GM10266 (cell line): ENCODE measurements at regions not wholly inside any gene's neighbourhood (a gene's known extent, or its start where the extent isn't known, plus 50 kb on each side); places are given as distances from the start of the nearest gene placed in this dataset.

Experiments
- DNase-seq: peaks from one replicate; pipeline ENCODE4 v3.0.0; 2012; ENCODE audit errors: extremely low spot score
- TF ChIP-seq, protein P1 (sequence below): IDR thresholded peaks from 2 replicates; pipeline ENCODE4 v1.5.1; 2012; ENCODE audit warnings: mild to moderate bottlenecking, low read depth; ENCODE audit not compliant: control insufficient read depth, insufficient read depth; ENCODE audit errors: missing control alignments

DNA sequence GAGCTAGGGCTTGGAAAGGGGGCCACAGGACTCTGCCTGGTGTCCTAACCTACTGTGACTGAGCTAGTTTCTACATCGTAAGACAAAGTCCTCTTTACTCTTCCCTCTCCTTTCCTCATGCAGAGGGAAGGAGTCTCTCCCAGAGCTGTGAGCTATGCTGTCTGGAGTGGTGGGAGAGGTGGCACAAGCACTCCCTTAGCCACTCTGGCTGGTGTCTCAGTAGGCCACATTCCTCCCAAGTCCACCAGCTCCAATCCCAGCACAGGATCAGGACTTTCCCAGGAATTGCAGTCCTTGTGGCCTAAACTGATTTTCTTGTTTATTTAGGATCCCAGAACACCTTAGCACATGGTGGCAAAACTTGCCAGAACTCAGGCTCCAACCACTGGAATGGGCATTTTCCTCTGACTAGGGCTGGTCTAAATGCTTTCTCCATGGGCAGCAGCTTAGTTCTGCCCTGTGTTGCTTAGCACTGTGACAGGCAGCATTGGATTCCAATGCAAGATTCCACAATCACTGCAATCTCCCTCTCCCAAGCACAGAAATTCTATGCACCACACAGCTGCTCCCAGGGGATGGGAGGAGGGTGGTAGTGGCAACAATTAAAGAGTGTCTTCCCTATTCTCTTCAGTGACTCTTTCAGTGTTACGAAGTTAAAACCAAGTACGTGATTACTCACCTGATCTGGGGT, 733.3 kb downstream of the HACE1 start:
- no peak for DNase-seq
- TF ChIP-seq, protein P1, sequence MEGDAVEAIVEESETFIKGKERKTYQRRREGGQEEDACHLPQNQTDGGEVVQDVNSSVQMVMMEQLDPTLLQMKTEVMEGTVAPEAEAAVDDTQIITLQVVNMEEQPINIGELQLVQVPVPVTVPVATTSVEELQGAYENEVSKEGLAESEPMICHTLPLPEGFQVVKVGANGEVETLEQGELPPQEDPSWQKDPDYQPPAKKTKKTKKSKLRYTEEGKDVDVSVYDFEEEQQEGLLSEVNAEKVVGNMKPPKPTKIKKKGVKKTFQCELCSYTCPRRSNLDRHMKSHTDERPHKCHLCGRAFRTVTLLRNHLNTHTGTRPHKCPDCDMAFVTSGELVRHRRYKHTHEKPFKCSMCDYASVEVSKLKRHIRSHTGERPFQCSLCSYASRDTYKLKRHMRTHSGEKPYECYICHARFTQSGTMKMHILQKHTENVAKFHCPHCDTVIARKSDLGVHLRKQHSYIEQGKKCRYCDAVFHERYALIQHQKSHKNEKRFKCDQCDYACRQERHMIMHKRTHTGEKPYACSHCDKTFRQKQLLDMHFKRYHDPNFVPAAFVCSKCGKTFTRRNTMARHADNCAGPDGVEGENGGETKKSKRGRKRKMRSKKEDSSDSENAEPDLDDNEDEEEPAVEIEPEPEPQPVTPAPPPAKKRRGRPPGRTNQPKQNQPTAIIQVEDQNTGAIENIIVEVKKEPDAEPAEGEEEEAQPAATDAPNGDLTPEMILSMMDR = no peak

DNA sequence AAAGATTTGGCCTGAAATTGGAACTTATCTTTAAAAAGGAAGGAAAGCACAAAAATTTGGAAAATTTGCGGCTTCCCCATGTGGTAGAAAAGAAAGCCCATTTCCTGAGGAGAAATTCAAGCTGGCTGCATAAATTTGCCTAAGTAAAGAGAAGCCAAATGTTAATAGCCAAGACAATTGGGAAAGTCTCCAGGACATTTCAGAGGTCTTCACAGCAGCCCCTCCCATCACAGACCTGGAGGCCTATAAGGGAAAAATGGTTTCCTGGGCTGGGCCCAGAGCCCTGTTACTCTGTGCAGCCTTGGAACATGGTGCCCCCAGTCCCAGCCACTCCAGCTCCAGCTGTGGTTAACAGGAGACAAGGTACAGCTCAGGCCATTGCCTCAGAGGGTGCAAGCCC, 736.5 kb downstream of the HACE1 start:
- DNase-seq = no peak
- TF ChIP-seq, protein P1 = no peak

DNA sequence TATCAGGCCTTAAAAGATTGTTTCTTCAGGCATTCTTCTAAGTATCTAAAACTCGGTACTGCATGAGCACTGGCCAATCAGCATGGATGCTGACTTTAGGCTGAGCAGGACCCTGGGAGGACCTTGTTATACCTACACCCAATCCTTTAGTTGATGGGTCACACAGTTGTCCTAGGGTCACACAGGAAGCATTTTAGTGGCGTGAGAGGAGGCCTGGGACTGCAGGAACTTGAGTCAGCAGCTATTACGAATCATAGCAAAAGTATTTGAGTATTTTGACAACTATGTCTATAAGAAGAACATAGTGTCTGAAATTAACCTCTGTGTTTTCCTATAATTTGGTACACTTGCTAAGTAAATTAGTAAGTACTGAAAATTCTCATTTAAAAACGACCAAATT, 741.4 kb downstream of the HACE1 start:
- TF ChIP-seq, protein P1 = no peak
- DNase-seq = no peak

DNA sequence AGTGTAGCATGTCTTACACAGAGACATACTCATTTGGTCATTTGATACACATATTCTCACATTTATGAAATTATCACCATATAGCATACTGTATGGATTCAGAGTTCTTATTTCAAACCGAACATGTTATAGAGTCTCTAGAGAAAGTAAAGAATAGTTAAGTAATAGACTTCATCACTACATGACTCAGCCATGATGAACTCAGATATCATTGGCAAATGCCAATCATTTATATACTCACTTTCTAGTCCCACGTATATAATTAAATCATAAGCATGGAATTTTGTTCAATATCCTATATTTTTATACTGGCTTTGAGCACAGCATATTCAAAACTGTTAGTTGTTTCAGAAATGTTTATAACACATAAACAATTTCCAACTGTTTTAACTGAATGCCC, 749.9 kb downstream of the HACE1 start:
- DNase-seq = no peak
- TF ChIP-seq, protein P1 = no peak

- no peak for DNase-seq
- TF ChIP-seq, protein P1 = no peak
Measured at GRCh38 chr6:104108634-104109033, 751.1 kb downstream of the HACE1 start.

- TF ChIP-seq, protein P1 = no peak
Measured at GRCh38 chr6:104095661-104096416, 763.9 kb downstream of the HACE1 start.

DNA sequence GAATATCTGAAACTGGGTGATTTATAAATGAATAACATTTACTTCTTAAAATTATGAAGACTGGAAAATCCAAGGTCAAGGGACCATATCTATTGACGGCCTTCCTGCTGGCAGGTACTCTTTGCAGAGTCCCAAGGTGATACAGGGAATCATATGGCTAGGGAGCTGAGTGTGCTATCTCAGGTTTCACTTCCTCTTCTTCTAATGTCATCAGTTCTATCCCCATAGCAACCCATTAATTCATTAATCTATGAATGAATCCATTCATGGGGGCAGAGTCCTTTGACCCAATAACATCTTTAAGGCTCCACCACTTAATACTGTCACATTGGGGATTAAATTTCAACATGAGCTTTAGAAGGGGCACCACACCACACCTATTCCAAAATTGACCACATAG, 772.0 kb downstream of the HACE1 start:
- TF ChIP-seq, protein P1 = no peak
- no peak for DNase-seq

More at GRCh38 chr6:104095661-104096416, 763.9 kb downstream of the HACE1 start:
- DNase-seq = no peak
